EH (cell line): ENCODE measurements at regions not wholly inside any gene's neighbourhood (a gene's known extent, or its start where the extent isn't known, plus 50 kb on each side); places are given as distances from the start of the nearest gene placed in this dataset.
A peak's percentile ranks its signal among the peaks of the same experiment; 100 is the strongest.

Experiments
- DNase-seq: peaks from one replicate; pipeline ENCODE4 v3.0.0-alpha.2; 2015; ENCODE audit warnings: low read depth

GRCh38 chr15:62547584-62547983, 382.5 kb upstream of the C2CD4B start:
- DNase-seq = no peak

DNA sequence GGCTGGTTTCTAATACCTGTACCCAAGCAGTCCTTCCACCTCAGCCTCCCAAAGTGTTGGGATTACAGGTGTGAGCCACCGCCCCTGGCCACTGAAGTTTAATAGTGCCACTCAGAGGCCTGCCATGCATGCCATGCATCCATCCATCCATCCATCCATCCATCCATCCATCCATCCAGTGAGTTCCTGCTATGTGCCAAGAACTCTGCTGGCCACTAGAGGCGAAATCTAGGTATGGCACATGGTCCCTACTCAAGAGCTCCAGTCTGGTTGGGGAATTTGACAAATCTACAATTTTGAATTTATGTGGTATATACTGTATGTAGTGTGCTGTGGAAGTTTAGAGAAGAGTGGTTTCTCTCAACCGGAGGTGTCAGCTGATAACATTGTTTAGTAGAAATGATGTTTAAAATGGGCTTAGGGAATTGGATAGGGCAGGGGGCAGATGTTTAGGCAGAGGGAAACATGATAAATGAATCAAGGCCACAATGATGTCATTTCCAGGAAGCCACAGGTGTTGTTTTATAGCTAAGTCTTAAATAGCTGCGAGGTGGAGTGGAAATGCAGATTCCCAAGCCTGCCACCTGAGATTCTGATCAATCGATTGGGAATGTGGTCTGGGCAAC, 384.4 kb upstream of the C2CD4B start:
- peak; percentile 54 for DNase-seq

GRCh38 chr15:62550106-62550505, 385.0 kb upstream of the C2CD4B start:
- DNase-seq = no peak

DNA sequence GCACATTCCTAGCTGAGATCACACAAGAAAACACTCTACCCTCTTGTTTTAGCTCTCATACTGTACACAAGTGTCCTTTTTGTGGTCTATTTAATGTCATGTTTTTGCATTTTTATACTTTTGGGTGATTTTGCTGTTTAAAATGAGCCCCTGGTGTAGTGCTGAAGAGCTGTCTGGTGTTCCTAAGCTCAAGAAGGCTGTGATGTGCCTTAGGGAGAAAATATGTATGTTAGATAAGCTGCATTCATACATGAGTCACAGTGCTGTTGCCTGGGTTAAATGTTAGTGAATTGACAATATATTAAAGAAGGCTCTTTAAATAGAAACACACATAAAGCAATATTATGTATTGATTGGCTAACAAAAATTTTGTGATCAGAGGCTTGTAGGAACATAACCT, 387.4 kb upstream of the C2CD4B start:
- DNase-seq = peak; percentile 21

- no peak for DNase-seq
Observed at GRCh38 chr15:62553911-62554563, 389.0 kb upstream of the C2CD4B start.

GRCh38 chr15:62558640-62559380, 393.7 kb upstream of the C2CD4B start:
- peak; percentile 68 for DNase-seq

GRCh38 chr15:62559381-62559733, 394.3 kb upstream of the C2CD4B start:
- no peak for DNase-seq

GRCh38 chr15:62561059-62561519, 396.0 kb upstream of the C2CD4B start:
- no peak for DNase-seq

- no peak for DNase-seq
Observed at GRCh38 chr15:62561571-62561970, 396.5 kb upstream of the C2CD4B start.

GRCh38 chr15:62564886-62565633, 400.0 kb upstream of the C2CD4B start:
- no peak for DNase-seq

DNA sequence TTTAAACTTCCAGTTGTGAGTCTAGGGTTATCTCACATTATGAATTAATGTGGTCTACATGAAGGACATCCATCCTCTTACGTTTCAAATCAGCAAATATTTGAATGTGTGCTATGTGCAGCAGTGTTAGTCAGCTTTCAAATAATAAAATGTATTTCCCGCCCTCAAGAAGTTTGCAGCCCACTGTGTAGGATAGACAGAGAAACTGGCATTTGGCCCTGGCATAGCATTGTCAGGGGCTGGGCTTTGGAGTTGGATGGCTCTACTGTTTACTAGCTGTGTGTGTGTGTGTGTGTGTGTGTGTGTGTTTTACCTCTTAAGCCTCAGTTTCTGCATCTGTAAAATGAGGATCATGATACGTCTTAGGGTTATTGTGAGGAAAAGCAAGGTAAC, 400.5 kb upstream of the C2CD4B start:
- DNase-seq = no peak

DNA sequence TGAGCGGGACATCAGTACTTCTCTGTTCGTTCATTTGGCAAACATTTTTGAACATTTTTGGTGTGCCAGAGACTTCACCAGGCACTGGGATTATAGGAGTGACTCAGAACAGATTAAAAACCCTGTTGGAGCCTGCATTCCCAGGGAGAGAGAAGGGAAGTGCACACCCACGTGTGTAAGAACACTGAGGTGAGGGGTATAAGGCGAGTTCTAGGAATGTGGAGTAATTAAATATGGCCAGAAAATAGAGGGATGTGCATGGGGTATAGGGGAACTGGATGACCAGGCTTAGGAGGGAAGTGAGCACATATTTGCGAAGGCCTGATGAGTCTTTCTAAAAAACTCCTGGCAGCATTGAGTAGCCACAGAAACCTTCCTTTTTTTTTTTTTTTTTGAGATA, 401.2 kb upstream of the C2CD4B start:
- DNase-seq = peak; percentile 24

GRCh38 chr15:62567501-62567900, 402.4 kb upstream of the C2CD4B start:
- DNase-seq = no peak

DNA sequence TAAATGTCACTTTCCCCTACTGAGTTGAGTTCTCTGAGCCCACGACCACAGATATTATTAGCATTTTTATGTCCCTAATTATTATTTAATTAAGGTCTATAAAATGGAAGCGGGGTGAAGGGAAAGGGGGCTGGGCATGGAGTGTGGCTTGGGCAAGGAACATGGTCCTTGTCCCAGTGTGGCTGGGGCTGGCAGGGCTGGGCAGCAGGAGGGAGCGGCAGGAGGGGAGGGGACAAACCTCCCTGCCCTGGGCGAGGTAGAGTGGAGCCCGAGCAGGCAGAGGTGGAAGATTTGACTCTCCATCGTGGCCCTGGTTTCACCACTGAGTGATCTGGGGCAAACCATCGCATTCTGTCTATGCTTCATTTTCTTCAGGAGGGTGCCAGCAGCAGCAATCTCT, 402.9 kb upstream of the C2CD4B start:
- DNase-seq = no peak

GRCh38 chr15:62568702-62569101, 403.6 kb upstream of the C2CD4B start:
- DNase-seq = no peak

DNA sequence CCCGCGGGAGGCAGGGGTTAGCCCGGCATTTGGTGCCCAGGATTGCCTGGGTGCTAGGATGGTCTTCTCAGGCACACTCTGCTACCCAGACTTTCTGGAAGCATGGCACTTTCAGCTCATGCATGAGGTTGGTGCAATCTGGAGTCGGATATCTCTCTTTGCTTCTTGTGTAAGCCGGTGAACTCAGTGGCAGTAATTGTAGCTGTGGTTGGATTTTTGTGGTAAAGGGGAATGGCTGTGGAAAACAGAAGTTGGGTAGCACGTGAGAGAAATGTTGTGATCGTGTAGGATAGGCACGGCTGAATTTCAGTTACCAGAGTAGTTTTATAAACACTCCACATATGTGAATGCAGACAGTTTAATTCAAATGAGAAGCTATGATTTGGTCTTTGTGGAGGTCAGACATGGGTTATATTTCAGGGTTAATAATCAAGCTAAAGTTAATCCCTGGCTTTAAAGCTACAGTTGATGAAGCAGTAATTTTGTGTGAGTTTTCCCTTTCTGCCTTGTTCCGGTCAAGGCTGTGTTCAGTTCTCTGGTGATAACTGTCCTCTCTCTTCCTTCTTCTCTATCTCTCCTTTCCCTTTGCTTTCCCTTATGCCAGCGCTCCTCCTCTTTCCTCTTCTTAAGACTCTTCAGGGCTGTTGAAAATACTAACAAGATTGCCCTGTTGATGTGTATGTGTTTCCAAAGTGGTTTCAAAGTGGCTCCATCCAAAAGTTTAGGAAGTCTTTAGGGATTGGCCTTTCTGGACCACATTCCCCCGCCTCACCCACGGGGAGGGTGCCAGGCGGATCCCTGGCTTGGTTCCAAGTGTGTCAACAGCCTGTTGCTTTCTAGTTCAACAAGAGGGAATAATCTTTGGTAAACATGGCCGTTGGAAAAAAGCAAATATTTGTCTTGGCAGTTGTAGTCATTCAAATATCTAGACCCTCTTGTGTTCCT, 404.6 kb upstream of the C2CD4B start:
- DNase-seq = peak; percentile 95

DNA sequence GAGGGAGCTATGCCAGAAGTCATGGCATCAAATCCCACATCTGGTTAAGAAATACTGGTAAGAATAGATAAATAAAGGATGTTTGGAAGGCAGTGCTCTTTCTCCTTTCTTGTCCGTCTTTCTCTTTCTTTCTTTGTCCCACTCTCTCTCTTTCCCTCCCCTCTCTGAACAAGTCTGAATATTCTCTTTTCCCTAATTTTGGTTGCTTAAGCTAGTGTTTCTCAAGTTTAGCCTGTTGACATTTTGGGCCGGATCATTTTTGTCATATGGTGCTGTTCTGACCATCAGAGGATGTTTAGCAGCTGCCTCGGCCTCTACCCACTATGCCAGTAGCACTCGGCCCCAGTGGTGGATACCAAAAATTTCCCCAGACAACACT, 405.3 kb upstream of the C2CD4B start:
- no peak for DNase-seq

DNA sequence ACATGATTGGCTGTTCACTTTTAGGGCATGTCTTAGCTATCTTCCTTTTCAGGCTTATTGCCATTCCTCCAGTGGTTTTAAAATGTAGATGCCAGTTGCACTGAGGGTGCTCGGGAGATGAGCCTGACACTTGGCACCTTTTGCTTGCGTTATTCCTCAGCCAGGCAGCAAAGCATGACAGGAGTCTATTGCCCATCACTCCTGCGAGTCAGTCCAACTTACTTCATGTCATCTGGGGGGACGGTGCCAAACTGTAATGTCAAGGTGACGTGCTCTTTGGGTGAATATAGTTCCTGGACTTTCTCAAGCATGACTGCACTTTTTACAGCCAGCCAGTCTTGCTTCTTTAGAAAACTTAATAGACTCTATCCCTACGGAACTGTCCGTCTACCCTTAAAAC, 406.0 kb upstream of the C2CD4B start:
- no peak for DNase-seq

DNA sequence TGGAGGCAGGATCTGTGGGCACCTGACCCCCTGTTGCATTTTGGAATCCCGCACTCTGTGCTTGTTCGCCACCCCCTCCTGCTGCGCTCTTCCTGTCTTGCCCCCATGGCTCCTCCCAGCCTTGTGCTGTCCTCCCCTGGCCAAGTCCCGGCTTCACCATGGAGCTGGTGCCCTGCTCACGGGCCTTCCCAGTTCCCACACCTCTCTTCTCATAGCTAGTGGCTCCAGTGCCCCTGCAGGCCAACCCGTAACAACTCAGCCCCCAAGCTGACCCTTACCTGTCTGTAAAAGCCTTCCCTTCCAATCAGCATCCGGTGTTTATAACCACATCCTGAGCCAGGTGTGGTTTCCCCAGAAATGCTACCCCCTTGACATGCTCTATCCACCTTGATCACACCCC, 407.7 kb upstream of the C2CD4B start:
- no peak for DNase-seq

GRCh38 chr15:62573876-62574275, 408.8 kb upstream of the C2CD4B start:
- no peak for DNase-seq

DNA sequence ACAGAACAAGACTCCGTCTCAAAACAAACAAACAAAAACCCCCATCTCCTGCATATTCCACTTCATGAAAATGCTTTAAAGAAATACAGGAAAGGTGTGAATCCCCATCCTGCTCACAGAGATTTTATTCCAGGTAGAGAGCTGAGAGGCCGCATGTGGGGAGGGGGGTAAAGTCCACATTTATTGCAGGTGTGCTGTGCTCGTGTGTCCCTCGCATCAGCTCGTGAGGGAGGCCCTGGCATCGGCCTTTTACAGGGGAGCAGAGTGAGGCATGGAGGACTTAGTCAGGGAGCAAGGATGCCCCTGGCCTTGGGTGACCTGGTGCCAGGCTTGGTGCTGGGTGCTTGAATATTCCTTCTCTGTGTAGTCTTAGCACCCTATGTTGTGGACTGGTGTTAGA, 413.5 kb upstream of the C2CD4B start:
- no peak for DNase-seq

DNA sequence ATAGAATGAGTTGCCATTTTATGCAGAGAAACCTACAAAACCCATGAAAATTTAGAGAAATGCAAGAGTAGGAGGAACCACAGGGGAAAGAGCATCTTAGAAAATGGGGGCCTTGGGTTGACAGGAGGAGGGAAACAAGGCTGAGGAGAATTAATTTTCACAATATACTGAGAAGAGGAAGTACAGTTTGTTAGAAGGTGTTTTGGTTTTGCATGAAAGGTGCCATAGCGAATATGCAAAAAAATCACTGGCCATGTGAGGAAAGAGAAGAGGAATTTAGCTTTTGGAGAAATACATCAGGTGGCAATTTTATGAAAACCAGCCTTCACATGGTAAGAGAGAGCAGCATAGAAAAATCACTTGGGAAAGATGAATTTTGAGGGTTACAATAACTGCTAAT, 413.9 kb upstream of the C2CD4B start:
- DNase-seq = no peak
